Heart right ventricle (tissue), 16 donors: ENCODE measurements at regions not wholly inside any gene's neighbourhood (a gene's known extent, or its start where the extent isn't known, plus 50 kb on each side); places are given as distances from the start of the nearest gene placed in this dataset.

ENCODE experiments used
- ATAC-seq, 8 donors: fragments of 200-7000 bp; cut with Tn5 transposase; one replicate each; pipeline ENCODE4 v1.9.1; 2020; ENCODE audit warnings: mild to moderate bottlenecking in 8 of 8, moderate library complexity in 8 of 8, moderate number of reproducible peaks in 1 of 8
- DNase-seq, 2 donors: peaks; one replicate each; pipeline ENCODE4 v3.0.0-alpha.2; 2020
- H3K27ac ChIP-seq, 10 donors: fragments of 200-600 bp; sonication (generic) in 2 of 10; one replicate each; pipeline versions ENCODE4 v1.5.0 to v1.8.0; 2020 to 2022; ENCODE audit warnings: mild to moderate bottlenecking in 3 of 10
- H3K27me3 ChIP-seq, 7 donors: fragments of 200-600 bp; one replicate each; pipeline ENCODE4 v1.8.0; 2021 to 2022; ENCODE audit warnings: mild to moderate bottlenecking in 2 of 7
- H3K36me3 ChIP-seq, 9 donors: fragments of 200-600 bp; sonication (generic) in 1 of 9; one replicate each; pipeline versions ENCODE4 v1.5.0 to v1.8.0; 2020 to 2022; ENCODE audit warnings: mild to moderate bottlenecking in 2 of 9
- H3K4me1 ChIP-seq, 9 donors: fragments of 200-600 bp; sonication (generic) in 1 of 9; one replicate each; pipeline versions ENCODE4 v1.5.0 to v1.8.0; 2020 to 2022; ENCODE audit warnings: mild to moderate bottlenecking in 4 of 9
- H3K4me3 ChIP-seq, 10 donors: fragments of 200-600 bp; sonication (generic) in 2 of 10; one replicate each; pipeline versions ENCODE4 v1.5.0 to v1.8.0; 2020 to 2022; ENCODE audit warnings: mild to moderate bottlenecking in 7 of 10, moderate library complexity in 2 of 10
- H3K9me3 ChIP-seq, 11 donors: fragments of 200-600 bp in 10 of 11; sonication (generic) in 2 of 11; one replicate each; pipeline versions ENCODE4 v1.5.0 to v1.8.0; 2013 to 2022; ENCODE audit warnings: mild to moderate bottlenecking in 2 of 11, control low read depth in 1 of 11, moderate library complexity in 1 of 11
- WGBS, 2 donors: extraction: QIAGEN DNeasy Blood & Tissue Kit; methylation state at CpG; one replicate each; pipeline ENCODE4 v1.1.7; 2013; ENCODE audit warnings: inconsistent platforms in 1 of 2; 5-methylcytosine and 5-hydroxymethylcytosine counted together
- intact Hi-C, 10 donors: fragments of 100-400 bp; cut with DNase I; formaldehyde crosslinking; loops; one replicate each; pipeline versions ENCODE4 v1.11.1 to v1.14.2; 2022
- TF ChIP-seq, protein P1 (sequence below), 9 donors: fragments of 200-600 bp; sonication (generic) in 2 of 9; IDR thresholded peaks; one replicate each; pipeline versions ENCODE4 v1.5.0 to v1.8.0; 2021 to 2022; ENCODE audit warnings: antibody characterized with exemption in 9 of 9, mild to moderate bottlenecking in 5 of 9, moderate library complexity in 1 of 9
- donor health status: Arrhythmogenic right ventricular cardiomyopathy.
- donor health status: ischemic (EF 13 %, LVEDD 7.1; RV severe dilation, severe dysfunction).
- donor health status: healthy with polysubstance abuse.
- donor health status: DM: no; HTN: yes; CAD: no.
- donor health status: DM: no; HTN: no; CAD: no.
- donor health status: ischemic (EF 25% LVEDD 6.9; RV normal size, moderate dysfunction).
- donor health status: ischemic (EF 25% LVEDD 5.7; RV mildly dilated, moderate dysfunction).
- donor health status: healthy.
- donor health status: DM: yes; HTN: yes; CAD: no.
- donor health status: Ischemic cardiomyopathy.
- donor health status: ischemic (EF 35%, LVEDD 5.7; RV mildly dilated, moderate dysfunction).
- donor health status: nonischemic (EF 11% LVEDD 7.7; RV severe dilation, severe dysfunction).
- donor health status: DM: yes; HTN: yes; CAD: no.
- donor health status: PGD.
- donor health status: ischemic (EF 29% LVEDD 5.4; RV normal size, mild dysfunction).
- donor health status: nonischemic (EF 23%, LVEDD 6.1; RV moderate dilation, normal function).

DNA sequence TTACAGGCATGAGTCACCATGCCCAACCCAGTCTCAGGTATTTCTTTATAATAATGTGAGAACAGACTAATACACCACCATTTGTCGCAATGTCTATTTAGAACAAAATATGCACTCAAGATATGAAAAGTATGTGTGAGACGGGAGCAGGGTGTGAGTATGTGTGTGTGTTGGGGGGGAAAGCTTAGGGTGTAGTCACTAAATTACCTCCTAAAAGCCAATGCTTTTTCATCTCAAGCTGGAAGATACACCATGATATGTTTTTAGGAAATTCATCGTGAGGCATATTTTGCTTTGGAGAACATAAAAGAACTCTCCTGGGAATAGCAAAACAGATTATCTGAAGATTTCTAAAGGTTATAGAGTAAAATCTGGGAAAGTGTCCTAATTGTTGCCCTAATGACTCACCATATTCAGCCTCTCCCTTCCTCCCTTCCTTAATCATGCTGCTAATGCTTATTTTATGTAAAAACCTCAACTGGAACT lies 262.7 kb downstream of the PDHA2 start:
- H3K27ac ChIP-seq, result no peak overlapping the region
- H3K4me1 ChIP-seq, result peaks cover 0 to 8% (median 0%) of the 10 kb centered on the region in 9 donors
- 68 to 74% methylated on average over 3 of the region's 3 CpGs for WGBS, 2 donors
- H3K9me3 ChIP-seq, result peaks cover 0 to 9% (median 0%) of the 10 kb centered on the region in 11 donors
- H3K4me3 ChIP-seq, result no peak overlapping the region
- H3K36me3 ChIP-seq, result no peaks in the 10 kb centered on the region
- TF ChIP-seq, protein P1, sequence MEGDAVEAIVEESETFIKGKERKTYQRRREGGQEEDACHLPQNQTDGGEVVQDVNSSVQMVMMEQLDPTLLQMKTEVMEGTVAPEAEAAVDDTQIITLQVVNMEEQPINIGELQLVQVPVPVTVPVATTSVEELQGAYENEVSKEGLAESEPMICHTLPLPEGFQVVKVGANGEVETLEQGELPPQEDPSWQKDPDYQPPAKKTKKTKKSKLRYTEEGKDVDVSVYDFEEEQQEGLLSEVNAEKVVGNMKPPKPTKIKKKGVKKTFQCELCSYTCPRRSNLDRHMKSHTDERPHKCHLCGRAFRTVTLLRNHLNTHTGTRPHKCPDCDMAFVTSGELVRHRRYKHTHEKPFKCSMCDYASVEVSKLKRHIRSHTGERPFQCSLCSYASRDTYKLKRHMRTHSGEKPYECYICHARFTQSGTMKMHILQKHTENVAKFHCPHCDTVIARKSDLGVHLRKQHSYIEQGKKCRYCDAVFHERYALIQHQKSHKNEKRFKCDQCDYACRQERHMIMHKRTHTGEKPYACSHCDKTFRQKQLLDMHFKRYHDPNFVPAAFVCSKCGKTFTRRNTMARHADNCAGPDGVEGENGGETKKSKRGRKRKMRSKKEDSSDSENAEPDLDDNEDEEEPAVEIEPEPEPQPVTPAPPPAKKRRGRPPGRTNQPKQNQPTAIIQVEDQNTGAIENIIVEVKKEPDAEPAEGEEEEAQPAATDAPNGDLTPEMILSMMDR (IDR thresholded peaks at IDR 0.05), result no peak
- H3K27me3 ChIP-seq, result no peaks in the 10 kb centered on the region
- DNase-seq, result no peak
- peak in 1 of 8 donors; percentile 39 for ATAC-seq
- intact Hi-C loops, result no loop called here

DNA sequence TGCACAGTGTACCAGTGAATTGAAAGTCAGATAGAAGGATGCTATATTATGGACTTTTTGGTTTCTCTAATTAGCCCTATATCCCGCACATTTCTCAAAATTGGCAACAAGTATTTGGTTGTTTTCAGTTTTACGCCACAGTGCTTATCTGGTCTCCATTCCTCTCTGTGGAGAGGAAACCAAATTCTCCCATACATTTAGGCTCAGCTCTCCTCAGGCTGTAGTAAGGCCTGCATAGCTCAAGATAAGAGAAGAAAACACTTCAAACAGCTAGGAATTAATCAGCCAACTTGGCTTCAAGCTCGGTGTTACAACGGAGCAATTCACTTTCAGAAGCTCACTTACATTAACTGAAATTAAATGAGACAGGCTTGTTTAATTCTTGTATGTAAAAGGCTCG lies 263.2 kb downstream of the PDHA2 start:
- no peaks in the 10 kb centered on the region for H3K36me3 ChIP-seq
- intact Hi-C loops, result no loop called here
- TF ChIP-seq, protein P1 (IDR thresholded peaks at IDR 0.05), result no peak
- H3K9me3 ChIP-seq, result peaks cover 0 to 9% (median 0%) of the 10 kb centered on the region in 11 donors
- peak overlapping the region in 1 of 10 donors; percentile 5 for H3K27ac ChIP-seq
- ATAC-seq (peak in 1 of 8 donors; percentile 18), DNase-seq (no peak)
- H3K4me3 ChIP-seq, result no peak overlapping the region
- peaks cover 0 to 8% (median 0%) of the 10 kb centered on the region in 9 donors for H3K4me1 ChIP-seq
- no peaks in the 10 kb centered on the region for H3K27me3 ChIP-seq
- 32 to 37% methylated on average over 5 of the region's 5 CpGs for WGBS, 2 donors

GRCh38 chr4:96108146-96108545 lies 268.3 kb downstream of the PDHA2 start:
- Histone ChIP-seq H3K4me3 (no peak overlapping the region), H3K27me3 (no peaks in the 10 kb centered on the region), H3K36me3 (no peaks in the 10 kb centered on the region), H3K9me3 (peaks cover 0 to 26% (median 0%) of the 10 kb centered on the region in 11 donors), H3K4me1 (peaks cover 0 to 3% (median 0%) of the 10 kb centered on the region in 9 donors), H3K27ac (no peak overlapping the region)
- TF ChIP-seq, protein P1 (IDR thresholded peaks at IDR 0.05), result no peak
- ATAC-seq (no peak), DNase-seq (no peak)
- intact Hi-C loops, result no loop called here
- WGBS, 2 donors, result 84 to 85% methylated on average over 1 of the region's 1 CpG

DNA sequence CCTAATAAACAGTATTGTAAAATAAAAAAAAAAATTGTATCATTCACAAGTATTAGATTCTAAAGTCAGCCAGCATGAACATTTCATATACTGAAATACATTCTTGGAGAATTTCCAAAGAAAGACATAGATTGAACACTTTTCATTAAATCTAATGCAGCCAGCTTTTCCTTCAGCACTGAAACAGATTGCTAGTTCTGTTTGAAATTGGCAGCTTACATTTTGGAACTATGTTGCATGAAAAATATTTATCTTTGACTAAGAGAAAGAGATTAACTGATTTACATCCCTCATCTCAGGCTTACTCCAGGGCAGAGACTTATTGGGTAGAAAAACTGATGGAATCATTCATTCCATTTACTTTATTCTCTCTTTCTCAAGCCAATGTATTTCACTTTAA lies 272.7 kb downstream of the PDHA2 start:
- no peaks in the 10 kb centered on the region for H3K36me3 ChIP-seq
- TF ChIP-seq, protein P1 (IDR thresholded peaks at IDR 0.05), result no peak
- H3K4me3 ChIP-seq, result no peak overlapping the region
- H3K4me1 ChIP-seq, result no peaks in the 10 kb centered on the region
- H3K27me3 ChIP-seq, result no peaks in the 10 kb centered on the region
- no peak for ATAC-seq
- H3K9me3 ChIP-seq, result peaks cover 0 to 26% (median 0%) of the 10 kb centered on the region in 11 donors
- H3K27ac ChIP-seq, result no peak overlapping the region
- no peak for DNase-seq
- intact Hi-C loops, result no loop called here
